ENCODE measurements at regions not wholly inside any gene's neighbourhood (a gene's known extent, or its start where the extent isn't known, plus 50 kb on each side); places are given as distances from the start of the nearest gene placed in this dataset.

DNA sequence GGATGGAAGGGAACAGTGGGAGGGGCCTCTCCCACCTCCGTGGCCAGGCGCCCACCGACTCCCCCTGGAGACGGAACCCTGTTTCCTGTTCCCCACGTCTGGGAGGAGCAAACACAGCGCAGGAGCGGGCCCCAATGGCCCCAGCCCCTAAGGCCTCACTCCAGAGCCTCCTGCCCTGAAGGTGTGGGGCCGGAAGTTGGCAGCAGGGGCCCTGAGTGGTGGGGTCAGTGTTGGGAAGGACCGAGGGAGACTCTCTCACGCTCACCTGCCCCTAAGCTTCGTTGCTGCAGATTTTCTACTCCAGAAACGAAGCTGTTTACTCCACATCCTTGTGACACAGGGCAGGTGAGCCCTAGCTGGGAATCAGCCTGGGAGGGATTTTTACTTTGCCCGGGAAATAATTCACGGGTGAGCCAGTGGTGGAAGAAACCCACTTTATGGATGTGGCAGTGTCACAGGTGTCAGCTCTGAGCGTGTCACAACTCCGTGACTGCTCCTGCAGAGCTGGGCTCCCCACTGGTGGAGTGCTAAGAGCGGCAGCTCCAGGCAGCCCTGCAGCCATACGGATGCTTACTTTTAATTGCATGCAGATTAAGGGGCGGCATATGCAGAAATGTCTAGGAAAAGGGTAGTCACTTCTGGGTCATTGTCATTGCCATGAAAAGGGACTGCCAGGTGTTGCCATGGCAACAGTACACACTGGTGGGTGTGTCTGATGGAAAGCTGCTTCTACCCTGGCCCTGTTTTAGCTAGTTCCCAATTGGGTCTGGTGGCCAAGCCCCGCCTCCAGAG lies 77.5 kb upstream of the OLFM1 start:
- no peak for DNase-seq

GRCh38 chr9:135010586-135010860 lies 76.9 kb upstream of the OLFM1 start:
- DNase-seq = no peak

GRCh38 chr9:135010921-135011320 lies 76.5 kb upstream of the OLFM1 start:
- no peak for DNase-seq

GRCh38 chr9:135012166-135012565 lies 75.3 kb upstream of the OLFM1 start:
- DNase-seq = no peak

GRCh38 chr9:135014311-135015010 lies 73.0 kb upstream of the OLFM1 start:
- no peak for DNase-seq

GRCh38 chr9:135015096-135015495 lies 72.4 kb upstream of the OLFM1 start:
- no peak for DNase-seq

- DNase-seq = no peak
Measured at GRCh38 chr9:135015565-135015964, 71.9 kb upstream of the OLFM1 start.

DNA sequence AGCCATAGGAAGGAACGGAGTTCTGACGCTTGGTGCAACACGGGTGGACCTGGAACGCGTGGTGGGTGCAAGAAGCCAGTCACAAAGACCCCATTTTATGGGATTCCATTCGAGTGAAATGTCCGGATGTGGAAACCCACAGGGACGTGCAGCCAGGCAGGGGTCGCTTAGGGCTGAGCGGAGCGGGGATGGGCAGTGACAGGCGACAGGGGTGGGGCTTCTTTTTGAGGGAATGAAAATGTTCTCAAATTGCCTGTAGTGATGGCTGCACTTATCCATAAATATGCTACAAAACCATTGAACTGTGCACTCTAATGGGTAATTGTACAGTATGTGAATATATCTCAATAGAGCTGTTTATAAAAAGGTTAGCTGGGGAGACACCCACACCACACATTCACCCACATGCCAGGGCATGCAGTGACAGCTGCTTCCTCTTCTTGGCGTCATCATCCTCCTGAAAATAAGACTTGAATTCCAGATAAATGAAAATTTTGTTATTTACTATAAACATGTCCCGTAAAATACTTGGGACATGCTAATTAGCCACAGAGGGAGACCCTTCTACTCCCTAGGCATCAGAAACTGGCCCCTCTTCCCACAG lies 71.3 kb upstream of the OLFM1 start:
- DNase-seq = no peak

DNA sequence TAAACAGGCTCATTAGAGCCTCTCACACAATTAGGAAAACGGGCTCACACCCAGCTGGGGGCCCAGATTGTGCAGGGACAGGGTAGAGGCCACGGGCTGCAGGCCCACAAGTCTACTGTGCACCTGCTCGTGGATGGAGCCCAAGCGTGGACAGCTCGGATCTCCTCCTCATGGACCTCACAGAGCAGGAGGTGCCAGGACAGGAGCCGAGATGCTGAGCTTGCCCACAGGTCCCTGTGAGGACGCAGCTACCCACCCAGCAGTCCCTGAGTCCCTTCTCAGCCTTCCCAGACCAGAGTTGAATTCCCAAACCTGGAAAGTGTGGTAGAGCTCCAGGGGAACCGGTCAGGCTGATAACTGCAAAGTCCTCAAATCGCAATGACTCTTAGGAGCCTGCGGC lies 70.6 kb upstream of the OLFM1 start:
- no peak for DNase-seq

DNA sequence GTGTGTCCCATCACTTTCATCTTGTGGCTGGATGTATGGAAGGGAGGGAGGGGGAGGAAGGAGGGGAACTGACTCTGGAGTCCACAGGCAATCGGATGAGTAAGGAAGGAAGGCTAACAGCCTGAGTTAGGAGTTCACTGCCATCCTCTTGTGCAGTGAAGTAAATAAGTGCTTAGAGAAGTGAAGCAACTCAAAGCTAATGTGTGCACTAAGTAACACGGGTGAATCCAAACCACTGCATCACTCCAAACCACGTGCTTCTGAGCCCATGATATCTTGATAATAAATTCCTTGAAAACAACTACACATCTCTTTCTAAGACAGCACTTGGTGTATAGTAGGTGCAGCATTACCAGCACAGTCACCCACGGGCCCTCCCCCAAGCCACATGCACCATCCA lies 69.6 kb upstream of the OLFM1 start:
- no peak for DNase-seq

GRCh38 chr9:135018306-135018915 lies 69.1 kb upstream of the OLFM1 start:
- DNase-seq = no peak

DNA sequence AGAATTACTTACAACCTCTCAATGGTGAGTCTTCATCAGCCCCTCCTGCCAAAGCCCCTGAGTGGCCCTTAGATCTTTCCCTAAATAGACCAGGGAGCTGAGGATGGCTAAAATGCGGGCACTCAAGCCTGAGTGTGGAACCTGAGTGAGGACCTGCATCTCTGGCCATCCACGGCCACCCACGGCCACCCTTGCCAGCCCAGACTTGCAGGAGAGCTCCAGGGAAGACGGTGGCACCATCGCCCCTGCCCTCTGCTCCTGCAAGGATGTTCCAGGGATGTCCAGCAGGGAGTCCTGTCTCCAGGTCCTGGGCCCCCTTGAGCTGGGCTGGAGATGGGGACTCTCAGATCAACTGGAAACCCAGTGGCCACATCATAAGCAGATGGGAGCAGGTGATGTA lies 68.2 kb upstream of the OLFM1 start:
- no peak for DNase-seq

DNA sequence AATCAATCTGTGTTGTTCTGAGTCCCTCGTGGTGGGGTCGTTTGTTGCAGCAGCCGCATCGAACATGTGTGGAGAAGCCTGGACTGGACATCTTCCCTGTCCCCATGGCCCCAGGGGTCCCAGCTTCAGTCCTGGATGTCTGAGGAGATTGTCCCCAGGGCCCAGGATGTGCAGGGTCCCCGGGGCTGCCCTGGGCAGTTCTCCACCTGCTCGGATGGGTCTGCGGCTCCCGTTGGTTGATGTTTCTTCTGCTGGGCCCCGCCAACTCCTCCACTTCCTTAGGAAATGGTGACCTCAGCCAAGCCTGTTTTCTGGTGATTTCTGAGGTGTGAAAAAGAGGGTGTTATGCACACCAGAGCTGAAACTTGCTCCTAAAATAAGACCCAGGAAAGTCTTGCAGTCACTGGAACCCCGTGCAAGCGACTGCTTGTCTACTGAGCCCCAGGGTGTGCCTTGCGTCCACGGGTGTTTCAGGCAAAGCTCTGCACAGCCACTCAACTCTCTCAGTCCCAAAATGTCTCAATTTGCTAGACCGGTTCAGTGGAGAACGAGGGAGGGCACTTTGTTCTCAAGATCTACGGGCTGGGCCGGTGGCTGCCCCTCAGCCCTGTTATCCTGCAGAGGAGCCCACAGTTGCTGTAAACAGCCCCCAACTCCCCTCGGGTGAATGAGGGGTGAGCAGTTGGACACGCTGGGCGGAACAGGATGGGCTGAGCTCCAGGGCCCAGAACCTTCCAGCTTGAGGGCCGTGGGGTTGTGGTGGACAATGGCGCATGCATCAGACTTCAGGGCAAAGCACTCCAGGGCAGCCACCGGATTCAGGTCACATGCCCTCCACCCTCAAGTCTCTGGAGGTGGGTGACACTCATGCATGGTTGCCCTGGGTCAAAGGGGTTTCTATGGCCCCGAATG lies 66.7 kb upstream of the OLFM1 start:
- DNase-seq = no peak

GRCh38 chr9:135021393-135021789 lies 66.1 kb upstream of the OLFM1 start:
- no peak for DNase-seq

DNA sequence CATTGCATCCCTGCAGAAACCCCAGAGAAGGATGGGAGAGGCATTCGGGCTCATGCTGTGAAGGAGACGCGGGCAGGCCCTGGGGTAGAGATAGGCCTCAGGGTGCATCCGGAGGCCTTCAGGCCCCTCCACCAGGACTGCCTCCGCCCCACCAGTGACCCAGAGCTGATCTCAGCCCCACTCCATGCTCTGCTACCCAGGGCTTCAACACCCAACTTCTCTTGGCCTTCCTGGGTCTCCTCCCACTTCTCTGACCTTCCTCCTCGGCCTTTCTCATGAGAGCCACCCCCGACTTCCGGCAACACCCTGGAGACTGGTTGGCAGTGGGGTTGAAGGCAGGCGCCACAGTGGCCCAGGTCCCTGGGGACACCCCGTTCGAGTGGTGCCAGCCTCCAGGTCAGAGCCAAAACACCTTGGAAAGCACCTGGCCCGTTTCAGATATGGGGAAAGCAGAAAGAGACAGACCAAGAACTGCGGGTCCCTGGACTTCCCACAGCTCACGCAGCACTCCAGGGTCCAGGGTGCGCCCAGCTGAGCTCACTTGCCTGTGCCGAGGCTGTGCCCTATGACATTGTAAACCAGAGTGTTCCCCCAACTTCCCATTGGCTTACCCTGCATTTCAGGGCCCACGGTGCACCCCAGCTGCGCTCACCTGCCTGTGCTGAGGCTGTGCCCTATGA lies 65.1 kb upstream of the OLFM1 start:
- no peak for DNase-seq

DNA sequence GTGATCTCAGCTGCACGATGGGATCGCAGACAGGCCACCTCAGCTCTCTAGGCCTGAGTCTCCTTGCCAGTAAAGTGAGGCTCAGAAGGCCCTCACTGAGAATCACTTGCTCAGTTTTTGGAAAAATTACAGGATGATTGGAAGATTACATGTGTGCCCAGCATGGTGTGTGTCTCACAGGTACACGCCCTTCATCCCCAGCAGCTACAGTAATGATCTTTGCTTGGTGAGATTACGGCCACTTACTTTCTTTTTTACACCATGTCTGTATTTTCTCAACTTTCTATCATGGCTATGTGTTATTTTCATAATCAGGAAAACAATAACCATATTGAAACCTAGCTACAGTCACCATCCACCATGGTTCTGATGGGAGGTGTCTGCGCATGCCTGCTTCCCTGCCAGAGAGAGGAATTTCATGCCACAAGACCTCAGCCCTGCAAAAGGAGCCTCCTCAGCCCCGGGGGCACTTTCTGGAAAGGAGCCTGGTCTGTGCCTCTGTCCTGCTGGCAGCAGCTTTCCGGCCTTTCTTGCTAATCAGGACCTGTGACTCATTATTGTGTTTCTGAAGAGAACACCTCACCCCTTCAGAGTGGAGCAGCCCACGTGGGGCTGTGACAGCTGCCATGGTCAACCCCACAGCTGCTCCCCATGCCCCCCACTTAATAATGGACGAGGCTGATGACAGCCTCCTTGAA lies 64.2 kb upstream of the OLFM1 start:
- DNase-seq = no peak

- no peak for DNase-seq
Measured at GRCh38 chr9:135023786-135024405, 63.6 kb upstream of the OLFM1 start.

GRCh38 chr9:135029463-135029862 lies 58.0 kb upstream of the OLFM1 start:
- no peak for DNase-seq

GRCh38 chr9:135029871-135030565 lies 57.5 kb upstream of the OLFM1 start:
- no peak for DNase-seq

GRCh38 chr9:135030566-135031226 lies 56.8 kb upstream of the OLFM1 start:
- no peak for DNase-seq
